ENCODE measurements at regions not wholly inside any gene's neighbourhood (a gene's known extent, or its start where the extent isn't known, plus 50 kb on each side); places are given as distances from the start of the nearest gene placed in this dataset.
"Not testable (repeated sequence)": the region's sequence is repeated elsewhere in the genome, so short reads cannot be mapped to it uniquely, and the experiment has no call there.

DNA sequence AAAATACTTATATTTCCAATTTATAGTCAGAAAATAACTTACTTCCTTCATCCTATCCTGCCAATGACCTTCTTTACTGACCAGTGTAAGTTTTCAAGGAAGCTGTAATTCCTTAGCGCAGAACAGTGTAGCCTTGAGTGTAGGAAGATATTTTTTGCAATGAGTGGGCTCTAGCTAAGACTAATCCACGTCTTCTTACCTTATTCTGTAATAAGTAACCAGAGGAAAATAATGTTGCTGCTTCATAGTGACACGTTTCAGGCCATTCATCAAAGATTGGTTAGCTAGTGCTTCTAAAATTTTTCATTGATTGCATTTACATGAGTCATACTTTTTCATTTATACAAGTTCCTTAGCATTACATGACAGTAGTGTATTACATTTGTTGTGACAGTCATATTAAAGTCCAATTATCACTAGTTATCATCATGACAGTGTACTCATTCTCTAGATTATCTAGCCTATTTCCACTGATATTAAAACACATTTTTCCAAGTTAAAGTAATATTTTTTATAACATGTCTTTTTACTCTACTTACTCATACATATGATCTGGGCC is 403.8 kb upstream of the EPHA3 start:
- DNase-seq: no peak

DNA sequence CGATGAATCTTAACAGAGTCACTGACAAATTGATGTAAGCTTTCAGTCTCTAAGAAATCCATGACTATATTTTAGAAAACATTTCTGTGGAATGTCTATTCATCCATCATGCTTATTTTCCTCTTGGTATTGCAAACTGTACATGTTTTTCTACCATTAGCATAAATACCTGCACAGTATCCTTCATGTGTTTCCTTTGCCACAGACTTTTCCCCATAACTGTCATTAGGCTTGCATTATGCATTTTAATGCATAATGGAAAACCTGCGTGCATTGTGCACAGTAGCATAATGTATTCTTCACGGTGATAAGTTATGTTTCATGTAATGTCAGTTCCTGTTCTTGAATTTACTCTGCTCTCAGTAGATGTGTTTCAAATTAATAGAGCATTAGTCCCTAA is 403.1 kb upstream of the EPHA3 start:
- DNase-seq: no peak

- DNase-seq: no peak
These were observed 399.6 kb upstream of the EPHA3 start for GRCh38 chr3:88707837-88708236.

DNA sequence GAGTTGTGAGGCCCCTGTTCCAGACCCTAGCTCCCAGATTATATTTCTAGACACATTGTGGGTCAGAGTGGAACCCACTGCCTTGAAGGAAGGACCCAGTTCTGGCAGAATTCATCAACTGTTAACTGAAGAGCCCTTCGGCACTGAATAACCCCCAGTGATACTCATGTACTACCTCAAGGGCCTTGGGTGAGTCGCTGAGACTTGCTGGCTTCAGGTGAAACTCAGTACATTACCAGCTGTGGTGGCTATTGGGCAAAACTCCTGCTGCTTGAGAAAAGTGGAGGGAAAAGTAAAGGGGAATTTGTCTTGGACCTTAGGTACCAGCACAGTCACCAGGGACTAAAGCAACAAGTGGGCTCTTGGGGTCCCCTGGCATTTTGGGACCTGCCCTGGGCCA is 394.9 kb upstream of the EPHA3 start:
- no peak for DNase-seq

DNA sequence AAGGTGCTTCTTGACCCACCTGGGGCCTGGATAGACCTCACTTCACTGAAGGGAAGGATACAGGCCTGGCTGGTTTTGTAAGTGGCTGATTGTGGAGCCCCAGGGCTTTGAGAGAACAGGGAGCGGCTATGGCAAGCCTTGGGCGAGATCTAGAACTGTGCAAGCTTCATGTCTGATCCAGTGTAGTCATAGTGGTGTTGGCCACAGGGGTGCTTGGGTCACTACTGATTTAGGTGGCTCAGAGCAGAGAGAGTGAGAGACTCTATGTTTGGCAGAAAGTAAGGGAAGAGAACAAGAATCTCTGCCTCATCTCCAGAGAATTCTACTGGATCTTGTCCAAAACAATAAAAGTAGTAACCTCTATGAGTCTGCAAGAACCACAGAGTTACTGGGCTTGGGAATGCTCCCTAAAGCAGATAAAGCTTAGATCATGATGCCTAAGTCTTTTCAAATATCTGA is 394.2 kb upstream of the EPHA3 start:
- no peak for DNase-seq

DNA sequence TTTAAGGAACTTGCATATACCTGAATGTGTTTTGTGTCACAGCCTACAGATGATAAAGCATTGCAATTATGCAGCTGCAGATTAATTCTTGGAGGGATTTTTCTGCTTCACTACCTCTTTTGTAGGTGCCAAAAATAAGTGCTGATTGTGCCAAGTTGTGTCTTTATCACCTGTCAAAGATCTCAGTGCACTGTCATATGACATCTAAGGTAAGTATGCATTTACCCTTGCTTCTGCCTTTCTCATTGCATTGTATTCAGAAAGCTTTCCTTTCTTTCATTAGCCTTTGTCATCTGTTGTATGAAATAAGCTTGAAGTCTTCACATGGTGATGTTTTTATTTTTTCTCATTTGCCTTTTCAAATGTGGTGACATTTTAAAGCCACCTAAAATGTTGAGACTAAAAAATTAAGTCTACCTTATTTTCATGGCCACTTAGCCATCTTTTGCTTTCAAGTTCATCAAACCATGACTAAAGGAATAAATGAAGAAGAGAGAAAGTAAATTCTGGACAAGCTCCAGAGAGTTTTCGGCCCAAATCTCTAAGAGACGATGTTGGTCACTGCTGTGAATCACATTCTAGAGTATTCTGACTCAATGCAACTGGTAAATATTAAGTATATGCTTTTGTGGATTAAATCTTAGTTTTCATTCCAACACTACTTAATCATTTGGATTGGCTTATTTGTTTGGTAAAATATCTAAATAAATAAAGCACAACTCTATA is 381.8 kb upstream of the EPHA3 start:
- DNase-seq: no peak

DNA sequence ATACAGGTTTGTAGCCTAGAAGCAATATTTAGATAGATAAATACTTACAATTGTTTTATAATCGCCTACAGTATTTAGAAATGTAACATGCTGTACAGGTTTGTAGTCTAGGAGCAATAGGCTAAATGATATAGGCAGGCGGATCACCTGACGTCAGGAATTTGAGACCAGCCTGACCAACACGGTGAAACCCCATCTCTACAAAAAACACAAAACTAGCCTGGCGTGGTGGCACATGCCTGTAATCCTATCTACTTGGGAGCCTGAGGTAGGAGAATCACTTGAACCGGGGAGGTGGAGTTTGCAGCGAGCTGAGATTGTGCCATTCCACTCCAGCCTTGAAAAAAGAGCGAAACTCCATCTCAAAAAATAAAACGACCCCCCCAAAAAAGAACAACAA is 375.2 kb upstream of the EPHA3 start:
- no peak for DNase-seq

- DNase-seq: no peak
These were observed 365.3 kb upstream of the EPHA3 start for GRCh38 chr3:88742106-88742505.

GRCh38 chr3:88742674-88743507 is 364.5 kb upstream of the EPHA3 start:
- DNase-seq: no peak

GRCh38 chr3:88744896-88745295 is 362.5 kb upstream of the EPHA3 start:
- DNase-seq: no peak

- not testable (repeated sequence) for DNase-seq
These were observed 360.3 kb upstream of the EPHA3 start for GRCh38 chr3:88747145-88747544.

- no peak for DNase-seq
These were observed 348.7 kb upstream of the EPHA3 start for GRCh38 chr3:88758676-88759075.

DNA sequence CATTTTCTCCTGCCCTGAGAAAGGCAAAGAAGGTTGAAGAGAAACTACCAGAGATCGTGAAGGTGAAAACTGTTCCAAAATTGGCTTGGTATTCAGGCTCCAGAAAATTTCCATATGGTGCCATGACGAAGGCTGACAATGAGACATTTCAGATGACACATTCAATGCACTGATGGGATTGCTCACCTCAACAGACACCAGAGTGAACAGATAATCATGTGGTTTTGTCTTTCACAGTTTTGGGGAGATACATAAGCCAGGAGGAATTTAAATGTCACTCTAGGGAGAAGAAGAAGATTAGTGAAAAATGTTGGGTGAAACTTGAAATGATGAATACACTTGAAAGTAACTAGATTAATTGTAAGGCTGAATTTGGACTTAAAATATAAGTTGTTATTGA is 339.7 kb upstream of the EPHA3 start:
- DNase-seq: no peak

GRCh38 chr3:88773766-88774165 is 333.7 kb upstream of the EPHA3 start:
- DNase-seq: no peak

GRCh38 chr3:88775026-88775690 is 332.3 kb upstream of the EPHA3 start:
- DNase-seq: no peak

- no peak for DNase-seq
These were observed 327.9 kb upstream of the EPHA3 start for GRCh38 chr3:88779482-88779881.

- DNase-seq: no peak
These were observed 322.5 kb upstream of the EPHA3 start for GRCh38 chr3:88784925-88785324.

GRCh38 chr3:88785841-88786240 is 321.6 kb upstream of the EPHA3 start:
- no peak for DNase-seq

DNA sequence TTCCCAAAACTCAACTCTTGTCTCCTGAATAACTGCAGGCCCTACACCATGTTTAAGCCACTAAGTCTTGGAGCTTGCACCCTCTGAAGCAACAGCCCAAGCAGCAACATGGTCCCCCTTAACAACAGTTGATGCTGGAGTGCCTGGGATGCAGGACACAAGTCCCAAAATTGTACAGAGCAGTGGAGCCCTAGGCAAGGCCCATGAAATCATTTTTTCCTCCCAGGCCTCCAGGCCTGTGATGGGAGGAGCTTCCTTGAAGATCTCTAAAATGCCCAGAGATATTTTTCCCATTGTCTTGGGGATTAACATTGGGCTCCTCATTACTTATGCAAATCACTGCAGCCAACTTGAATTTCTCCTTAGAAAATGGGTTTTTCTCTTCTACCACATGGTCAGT is 311.9 kb upstream of the EPHA3 start:
- DNase-seq: no peak

DNA sequence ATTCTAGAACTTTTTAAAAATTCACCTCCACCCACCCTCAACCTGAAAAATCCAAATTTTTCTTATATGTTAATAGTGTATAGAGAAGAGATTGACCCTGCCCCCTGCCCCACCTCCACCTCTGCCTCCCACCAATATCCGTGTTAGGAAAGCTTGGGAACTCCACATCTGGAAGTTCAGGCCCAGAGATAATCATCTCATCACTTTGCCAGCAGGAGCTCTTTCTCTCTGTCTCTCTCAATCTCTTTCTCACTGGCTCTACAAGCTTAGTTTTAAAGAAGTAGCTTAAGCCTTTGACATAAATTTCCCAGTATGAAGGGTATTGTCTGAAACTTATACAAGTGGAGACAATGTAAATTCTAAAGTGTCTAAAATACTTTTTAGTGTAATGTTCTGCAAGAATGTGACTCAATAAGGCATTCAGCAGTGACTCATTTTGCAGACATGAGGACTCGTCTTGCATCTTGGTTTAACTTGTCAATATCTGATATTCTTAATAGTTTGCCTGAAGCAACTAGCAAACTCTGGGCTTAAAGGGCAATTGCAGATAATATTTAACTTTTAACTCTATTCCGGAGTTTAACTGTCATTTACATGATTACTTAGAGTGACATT is 299.8 kb upstream of the EPHA3 start:
- DNase-seq: no peak

- no peak for DNase-seq
These were observed 297.4 kb upstream of the EPHA3 start for GRCh38 chr3:88809993-88810392.

- no peak for DNase-seq
These were observed 297.0 kb upstream of the EPHA3 start for GRCh38 chr3:88810455-88810854.

DNA sequence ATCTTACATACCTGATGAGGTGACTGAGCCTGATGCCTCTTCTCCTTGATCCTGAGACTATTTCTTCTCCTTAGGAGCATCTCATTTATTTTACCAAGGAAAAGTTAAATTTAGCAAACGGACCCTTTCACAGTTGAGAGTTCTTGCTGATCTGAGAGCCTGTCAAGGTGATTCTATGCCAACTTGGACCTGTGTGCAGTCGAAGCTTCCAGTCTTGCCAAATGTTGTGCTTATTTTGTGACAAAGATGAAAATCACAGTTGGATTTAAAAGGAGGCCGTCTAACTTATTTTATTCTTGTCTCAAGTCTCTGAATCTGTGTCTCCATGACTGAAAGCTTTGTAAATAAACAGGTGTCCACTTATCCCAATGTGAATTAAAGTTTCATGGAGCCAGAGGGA is 296.3 kb upstream of the EPHA3 start:
- DNase-seq: no peak
